HG02943 (cell line): ENCODE measurements at regions not wholly inside any gene's neighbourhood (a gene's known extent, or its start where the extent isn't known, plus 50 kb on each side); places are given as distances from the start of the nearest gene placed in this dataset.
"Not testable (repeated sequence)": the region's sequence is repeated elsewhere in the genome, so short reads cannot be mapped to it uniquely, and the experiment has no call there.

Experiments
- ATAC-seq: cut with Tn5 transposase; IDR thresholded peaks from one replicate; pipeline ENCODE4 v1.9.1; 2021; ENCODE audit warnings: mild to moderate bottlenecking, low read depth, moderate library complexity; ENCODE audit not compliant: unreplicated experiment

GRCh38 chr3:80998022-80998421 lies 763.4 kb downstream of the GBE1 start:
- ATAC-seq, result no peak

GRCh38 chr3:80997622-80998021 lies 763.8 kb downstream of the GBE1 start:
- no peak for ATAC-seq

- no peak for ATAC-seq
Measured at GRCh38 chr3:80994767-80995166, 766.7 kb downstream of the GBE1 start.

- no peak for ATAC-seq
Measured at GRCh38 chr3:80994085-80994665, 767.3 kb downstream of the GBE1 start.

- peak; percentile 70 for ATAC-seq
Measured at GRCh38 chr3:80993241-80993945, 768.1 kb downstream of the GBE1 start.

GRCh38 chr3:80983753-80984152 lies 777.7 kb downstream of the GBE1 start:
- no peak for ATAC-seq

GRCh38 chr3:80978216-80978969 lies 783.1 kb downstream of the GBE1 start:
- no peak for ATAC-seq

- no peak for ATAC-seq
Measured at GRCh38 chr3:80970292-80970691, 791.2 kb downstream of the GBE1 start.

GRCh38 chr3:80929576-80929975 lies 831.9 kb downstream of the GBE1 start:
- ATAC-seq, result no peak

GRCh38 chr3:80914854-80915253 lies 846.6 kb downstream of the GBE1 start:
- no peak for ATAC-seq

GRCh38 chr3:80898211-80898610 lies 863.2 kb downstream of the GBE1 start:
- no peak for ATAC-seq

- ATAC-seq, result not testable (repeated sequence)
Measured at GRCh38 chr3:80897005-80897404, 864.4 kb downstream of the GBE1 start.

- ATAC-seq, result no peak
Measured at GRCh38 chr3:80890571-80890970, 870.9 kb downstream of the GBE1 start.

GRCh38 chr3:80889535-80889934 lies 871.9 kb downstream of the GBE1 start:
- no peak for ATAC-seq

- no peak for ATAC-seq
Measured at GRCh38 chr3:80870476-80871041, 890.9 kb downstream of the GBE1 start.

- no peak for ATAC-seq
Measured at GRCh38 chr3:80855482-80855881, 906.0 kb downstream of the GBE1 start.

GRCh38 chr3:80836395-80836794 lies 925.0 kb downstream of the GBE1 start:
- ATAC-seq, result no peak

- no peak for ATAC-seq
Measured at GRCh38 chr3:80807577-80807976, 953.9 kb downstream of the GBE1 start.

GRCh38 chr3:80806673-80807072 lies 954.8 kb downstream of the GBE1 start:
- ATAC-seq, result no peak

- no peak for ATAC-seq
Measured at GRCh38 chr3:80788914-80789313, 972.5 kb downstream of the GBE1 start.

- ATAC-seq, result no peak
Measured at GRCh38 chr3:80785875-80786274, 975.6 kb downstream of the GBE1 start.
